Thyroid gland (tissue), 4 donors: ENCODE measurements at regions not wholly inside any gene's neighbourhood (a gene's known extent, or its start where the extent isn't known, plus 50 kb on each side); places are given as distances from the start of the nearest gene placed in this dataset.

Source experiments
- DNase-seq, 2 donors: peaks; one replicate each; pipeline ENCODE4 v3.0.0-alpha.2; 2019
- H3K27ac ChIP-seq, 3 donors: fragments of 200-600 bp; sonication (generic); 1 replicate in 2 of 3; 2 replicates in 1 of 3; pipeline ENCODE4 v1.5.1; 2016 to 2019; ENCODE audit warnings: mild to moderate bottlenecking in 1 of 3, moderate library complexity in 1 of 3
- H3K27me3 ChIP-seq: fragments of 200-600 bp; sonication (generic); one replicate; pipeline ENCODE4 v1.5.1; 2019
- H3K36me3 ChIP-seq, 2 donors: fragments of 200-600 bp; sonication (generic); one replicate each; pipeline ENCODE4 v1.5.1; 2016 to 2019
- H3K4me1 ChIP-seq, 2 donors: fragments of 200-600 bp; sonication (generic); one replicate each; pipeline ENCODE4 v1.5.1; 2017 to 2019
- H3K4me3 ChIP-seq, 3 donors: fragments of 200-600 bp; sonication (generic); replicated peaks in 1 of 3; 1 replicate in 2 of 3; 2 replicates in 1 of 3; pipeline ENCODE4 v1.5.1; 2016; ENCODE audit warnings: mild to moderate bottlenecking in 1 of 3
- H3K9me3 ChIP-seq: fragments of 200-600 bp; sonication (generic); one replicate; pipeline ENCODE4 v1.5.1; 2017
- CTCF ChIP-seq, 6 experiments: fragments of 200-600 bp in 3 of 6; fragments of 450-650 bp in 3 of 6; sonication (generic) in 3 of 6; IDR thresholded peaks; one replicate each; pipeline ENCODE4 v1.5.1; 2016 to 2019; ENCODE audit warnings: antibody characterized with exemption in 6 of 6, mild to moderate bottlenecking in 2 of 6, inconsistent platforms in 1 of 6, moderate library complexity in 1 of 6
- POLR2A ChIP-seq, 2 donors: fragments of 450-650 bp; IDR thresholded peaks; one replicate each; pipeline ENCODE4 v1.6.1; 2017; ENCODE audit warnings: antibody characterized with exemption in 2 of 2, mild to moderate bottlenecking in 2 of 2, moderate library complexity in 1 of 2
- WGBS, 2 donors: methylation state at CpG; one replicate each; pipeline ENCODE4 v1.1.5; 2017; 5-methylcytosine and 5-hydroxymethylcytosine counted together
- intact Hi-C: fragments of 100-400 bp; cut with DNase I; formaldehyde crosslinking; loops from one replicate; pipeline ENCODE4 v1.15.1; 2023

GRCh38 chr13:47218611-47219010 lies 321.8 kb upstream of the HTR2A start:
- no peak for DNase-seq
- no peaks in the 10 kb centered on the region for H3K9me3 ChIP-seq
- H3K36me3 ChIP-seq: no peaks in the 10 kb centered on the region
- no peak for TF ChIP-seq CTCF (IDR thresholded peaks at IDR 0.05)
- no peak for TF ChIP-seq POLR2A (IDR thresholded peaks at IDR 0.05)
- H3K4me3 ChIP-seq: no peak overlapping the region
- WGBS, 2 donors: 86 to 97% methylated on average over 2 of the region's 2 CpGs
- H3K27me3 ChIP-seq: no peaks in the 10 kb centered on the region
- no peak overlapping the region for H3K27ac ChIP-seq
- intact Hi-C loops: no loop called here
- H3K4me1 ChIP-seq: no peaks in the 10 kb centered on the region

GRCh38 chr13:47216176-47216822 lies 319.4 kb upstream of the HTR2A start:
- TF ChIP-seq POLR2A (IDR thresholded peaks at IDR 0.05) (no peak), CTCF (IDR thresholded peaks at IDR 0.05) (no peak)
- Histone ChIP-seq H3K4me3 (no peak overlapping the region), H3K27me3 (no peaks in the 10 kb centered on the region), H3K36me3 (no peaks in the 10 kb centered on the region), H3K4me1 (no peaks in the 10 kb centered on the region), H3K9me3 (no peaks in the 10 kb centered on the region), H3K27ac (no peak overlapping the region)
- intact Hi-C loops: no loop called here
- 80 to 87% methylated on average over 2 of the region's 2 CpGs for WGBS, 2 donors
- no peak for DNase-seq

GRCh38 chr13:47215736-47216135 lies 318.9 kb upstream of the HTR2A start:
- Histone ChIP-seq H3K27ac (no peak overlapping the region), H3K4me1 (no peaks in the 10 kb centered on the region), H3K9me3 (no peaks in the 10 kb centered on the region), H3K4me3 (no peak overlapping the region), H3K36me3 (no peaks in the 10 kb centered on the region), H3K27me3 (no peaks in the 10 kb centered on the region)
- intact Hi-C loops: no loop called here
- TF ChIP-seq CTCF (IDR thresholded peaks at IDR 0.05) (no peak), POLR2A (IDR thresholded peaks at IDR 0.05) (no peak)
- DNase-seq: no peak
- 85 to 98% methylated on average over 2 of the region's 2 CpGs for WGBS, 2 donors

- H3K27me3 ChIP-seq: no peaks in the 10 kb centered on the region
Observed at GRCh38 chr13:47213047-47213446, 316.2 kb upstream of the HTR2A start.

More at GRCh38 chr13:47213047-47213446, 316.2 kb upstream of the HTR2A start:
- intact Hi-C loops: no loop called here
- Histone ChIP-seq H3K4me1 (no peaks in the 10 kb centered on the region), H3K9me3 (no peaks in the 10 kb centered on the region), H3K36me3 (no peaks in the 10 kb centered on the region), H3K4me3 (no peak overlapping the region), H3K27ac (no peak overlapping the region)
- 93 to 96% methylated on average over 3 of the region's 3 CpGs for WGBS, 2 donors
- TF ChIP-seq CTCF (IDR thresholded peaks at IDR 0.05): no peak
- TF ChIP-seq POLR2A (IDR thresholded peaks at IDR 0.05): no peak
- no peak for DNase-seq
